Heart right ventricle (tissue), 16 donors: ENCODE measurements at regions not wholly inside any gene's neighbourhood (a gene's known extent, or its start where the extent isn't known, plus 50 kb on each side); places are given as distances from the start of the nearest gene placed in this dataset.

Source experiments
- ATAC-seq, 8 donors: fragments of 200-7000 bp; cut with Tn5 transposase; one replicate each; pipeline ENCODE4 v1.9.1; 2020; ENCODE audit warnings: mild to moderate bottlenecking in 8 of 8, moderate library complexity in 8 of 8, moderate number of reproducible peaks in 1 of 8
- DNase-seq, 2 donors: peaks; one replicate each; pipeline ENCODE4 v3.0.0-alpha.2; 2020
- H3K27ac ChIP-seq, 10 donors: fragments of 200-600 bp; sonication (generic) in 2 of 10; one replicate each; pipeline versions ENCODE4 v1.5.0 to v1.8.0; 2020 to 2022; ENCODE audit warnings: mild to moderate bottlenecking in 3 of 10
- H3K27me3 ChIP-seq, 7 donors: fragments of 200-600 bp; one replicate each; pipeline ENCODE4 v1.8.0; 2021 to 2022; ENCODE audit warnings: mild to moderate bottlenecking in 2 of 7
- H3K36me3 ChIP-seq, 9 donors: fragments of 200-600 bp; sonication (generic) in 1 of 9; one replicate each; pipeline versions ENCODE4 v1.5.0 to v1.8.0; 2020 to 2022; ENCODE audit warnings: mild to moderate bottlenecking in 2 of 9
- H3K4me1 ChIP-seq, 9 donors: fragments of 200-600 bp; sonication (generic) in 1 of 9; one replicate each; pipeline versions ENCODE4 v1.5.0 to v1.8.0; 2020 to 2022; ENCODE audit warnings: mild to moderate bottlenecking in 4 of 9
- H3K4me3 ChIP-seq, 10 donors: fragments of 200-600 bp; sonication (generic) in 2 of 10; one replicate each; pipeline versions ENCODE4 v1.5.0 to v1.8.0; 2020 to 2022; ENCODE audit warnings: mild to moderate bottlenecking in 7 of 10, moderate library complexity in 2 of 10
- H3K9me3 ChIP-seq, 11 donors: fragments of 200-600 bp in 10 of 11; sonication (generic) in 2 of 11; one replicate each; pipeline versions ENCODE4 v1.5.0 to v1.8.0; 2013 to 2022; ENCODE audit warnings: mild to moderate bottlenecking in 2 of 11, control low read depth in 1 of 11, moderate library complexity in 1 of 11
- WGBS, 2 donors: extraction: QIAGEN DNeasy Blood & Tissue Kit; methylation state at CpG; one replicate each; pipeline ENCODE4 v1.1.7; 2013; ENCODE audit warnings: inconsistent platforms in 1 of 2; 5-methylcytosine and 5-hydroxymethylcytosine counted together
- intact Hi-C, 10 donors: fragments of 100-400 bp; cut with DNase I; formaldehyde crosslinking; loops; one replicate each; pipeline versions ENCODE4 v1.11.1 to v1.14.2; 2022
- TF ChIP-seq, protein P1 (sequence below), 9 donors: fragments of 200-600 bp; sonication (generic) in 2 of 9; IDR thresholded peaks; one replicate each; pipeline versions ENCODE4 v1.5.0 to v1.8.0; 2021 to 2022; ENCODE audit warnings: antibody characterized with exemption in 9 of 9, mild to moderate bottlenecking in 5 of 9, moderate library complexity in 1 of 9
- donor health status: Arrhythmogenic right ventricular cardiomyopathy.
- donor health status: ischemic (EF 13 %, LVEDD 7.1; RV severe dilation, severe dysfunction).
- donor health status: healthy with polysubstance abuse.
- donor health status: DM: no; HTN: yes; CAD: no.
- donor health status: DM: no; HTN: no; CAD: no.
- donor health status: ischemic (EF 25% LVEDD 6.9; RV normal size, moderate dysfunction).
- donor health status: ischemic (EF 25% LVEDD 5.7; RV mildly dilated, moderate dysfunction).
- donor health status: healthy.
- donor health status: DM: yes; HTN: yes; CAD: no.
- donor health status: Ischemic cardiomyopathy.
- donor health status: ischemic (EF 35%, LVEDD 5.7; RV mildly dilated, moderate dysfunction).
- donor health status: nonischemic (EF 11% LVEDD 7.7; RV severe dilation, severe dysfunction).
- donor health status: DM: yes; HTN: yes; CAD: no.
- donor health status: PGD.
- donor health status: ischemic (EF 29% LVEDD 5.4; RV normal size, mild dysfunction).
- donor health status: nonischemic (EF 23%, LVEDD 6.1; RV moderate dilation, normal function).

DNA sequence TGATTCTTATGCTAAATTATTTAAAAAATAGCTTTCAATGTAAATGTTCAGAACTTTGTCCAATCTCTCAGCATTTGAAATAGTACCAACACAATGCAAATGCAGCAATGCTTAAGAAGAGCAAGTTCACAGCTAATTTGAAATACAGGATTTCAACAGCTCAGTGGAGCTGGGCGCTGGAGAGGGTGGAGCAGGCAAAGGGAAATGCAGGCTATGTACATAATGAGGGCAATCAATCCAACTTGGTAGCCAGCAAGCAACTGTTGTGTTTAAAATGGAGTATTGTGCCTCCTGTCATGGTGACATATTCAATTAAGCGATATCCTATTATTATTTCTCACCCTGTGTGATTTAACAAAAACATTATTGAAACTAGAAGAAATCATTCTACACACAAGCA is 568.8 kb downstream of the PSAT1 start:
- H3K4me3 ChIP-seq: no peak overlapping the region
- H3K27me3 ChIP-seq: no peaks in the 10 kb centered on the region
- DNase-seq (no peak), ATAC-seq (no peak)
- intact Hi-C loops: no loop called here
- no peaks in the 10 kb centered on the region for H3K4me1 ChIP-seq
- peaks cover 0 to 4% (median 0%) of the 10 kb centered on the region in 11 donors for H3K9me3 ChIP-seq
- H3K27ac ChIP-seq: no peak overlapping the region
- 76 to 81% methylated on average over 2 of the region's 2 CpGs for WGBS, 2 donors
- H3K36me3 ChIP-seq: no peaks in the 10 kb centered on the region
- TF ChIP-seq, protein P1, sequence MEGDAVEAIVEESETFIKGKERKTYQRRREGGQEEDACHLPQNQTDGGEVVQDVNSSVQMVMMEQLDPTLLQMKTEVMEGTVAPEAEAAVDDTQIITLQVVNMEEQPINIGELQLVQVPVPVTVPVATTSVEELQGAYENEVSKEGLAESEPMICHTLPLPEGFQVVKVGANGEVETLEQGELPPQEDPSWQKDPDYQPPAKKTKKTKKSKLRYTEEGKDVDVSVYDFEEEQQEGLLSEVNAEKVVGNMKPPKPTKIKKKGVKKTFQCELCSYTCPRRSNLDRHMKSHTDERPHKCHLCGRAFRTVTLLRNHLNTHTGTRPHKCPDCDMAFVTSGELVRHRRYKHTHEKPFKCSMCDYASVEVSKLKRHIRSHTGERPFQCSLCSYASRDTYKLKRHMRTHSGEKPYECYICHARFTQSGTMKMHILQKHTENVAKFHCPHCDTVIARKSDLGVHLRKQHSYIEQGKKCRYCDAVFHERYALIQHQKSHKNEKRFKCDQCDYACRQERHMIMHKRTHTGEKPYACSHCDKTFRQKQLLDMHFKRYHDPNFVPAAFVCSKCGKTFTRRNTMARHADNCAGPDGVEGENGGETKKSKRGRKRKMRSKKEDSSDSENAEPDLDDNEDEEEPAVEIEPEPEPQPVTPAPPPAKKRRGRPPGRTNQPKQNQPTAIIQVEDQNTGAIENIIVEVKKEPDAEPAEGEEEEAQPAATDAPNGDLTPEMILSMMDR (IDR thresholded peaks at IDR 0.05): no peak

DNA sequence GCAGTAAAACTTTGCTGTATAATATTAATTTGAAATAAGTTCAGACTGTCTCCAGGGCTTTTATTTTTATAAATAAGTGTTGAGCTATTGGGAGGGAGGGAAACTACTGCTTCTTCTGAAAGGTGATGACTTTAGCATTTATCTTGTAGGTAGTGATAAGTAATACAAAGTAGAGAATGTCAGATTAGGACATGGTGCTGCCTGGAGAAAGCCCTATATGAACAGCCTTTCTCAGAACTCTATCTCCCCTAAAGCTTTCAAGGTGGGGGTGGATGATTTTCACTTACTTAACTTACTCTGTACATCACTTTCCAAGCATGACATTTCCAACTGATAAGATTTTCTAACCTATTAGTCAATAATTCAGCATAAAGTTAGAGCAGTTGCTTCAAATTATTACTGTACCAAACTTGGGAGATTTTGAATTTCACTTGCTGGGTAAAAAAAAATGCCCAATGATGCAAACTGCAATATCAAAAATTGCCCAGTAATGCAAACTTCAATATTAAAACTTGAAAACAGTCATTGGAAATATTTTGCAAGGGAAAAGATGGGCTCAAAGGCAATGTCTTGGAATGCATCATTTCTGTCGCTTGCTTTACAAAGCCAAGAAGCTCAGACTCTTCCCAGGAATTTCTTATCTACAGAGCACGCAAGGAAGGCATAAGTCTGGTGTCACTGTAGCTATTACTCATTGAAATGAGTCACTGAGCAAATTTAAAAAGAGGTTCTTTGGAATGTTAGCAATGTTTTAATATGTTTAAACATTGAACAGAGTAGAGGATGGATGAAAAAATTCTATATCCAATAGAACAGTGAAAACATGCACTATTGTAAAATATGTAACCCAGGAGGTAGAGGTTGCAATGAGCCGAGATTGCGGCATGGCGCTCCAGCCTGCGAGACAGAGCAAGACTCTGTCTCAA is 569.5 kb downstream of the PSAT1 start:
- Histone ChIP-seq H3K9me3 (peaks cover 0 to 4% (median 0%) of the 10 kb centered on the region in 11 donors), H3K4me1 (no peaks in the 10 kb centered on the region), H3K27me3 (no peaks in the 10 kb centered on the region), H3K36me3 (no peaks in the 10 kb centered on the region), H3K27ac (no peak overlapping the region), H3K4me3 (no peak overlapping the region)
- ATAC-seq (no peak), DNase-seq (no peak)
- intact Hi-C loops: no loop called here
- WGBS, 2 donors: 62 to 67% methylated on average over 6 of the region's 6 CpGs
- TF ChIP-seq, protein P1 (IDR thresholded peaks at IDR 0.05): no peak

DNA sequence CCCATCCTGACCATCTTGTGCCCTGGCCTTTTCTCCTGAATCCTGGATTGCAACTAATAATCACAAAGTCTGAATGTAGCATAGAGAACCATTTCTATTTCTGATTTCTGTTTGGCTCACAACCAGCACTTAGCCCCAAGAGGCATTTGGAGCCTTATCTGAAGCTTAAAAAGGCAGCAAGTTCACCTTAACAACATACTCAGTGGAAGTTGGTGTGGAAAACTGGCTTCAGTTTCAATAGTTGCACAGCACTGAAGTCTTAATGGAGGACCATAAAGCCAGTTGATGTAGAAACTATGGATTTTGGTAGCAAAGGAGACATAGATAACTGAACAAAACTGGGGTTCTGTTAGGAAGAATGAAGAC is 574.1 kb downstream of the PSAT1 start:
- intact Hi-C loops: no loop called here
- no peak overlapping the region for H3K27ac ChIP-seq
- TF ChIP-seq, protein P1 (IDR thresholded peaks at IDR 0.05): no peak
- no peaks in the 10 kb centered on the region for H3K27me3 ChIP-seq
- no peak for ATAC-seq
- peaks cover 0 to 11% (median 0%) of the 10 kb centered on the region in 11 donors for H3K9me3 ChIP-seq
- H3K4me1 ChIP-seq: no peaks in the 10 kb centered on the region
- no peaks in the 10 kb centered on the region for H3K36me3 ChIP-seq
- no peak for DNase-seq
- no peak overlapping the region for H3K4me3 ChIP-seq

DNA sequence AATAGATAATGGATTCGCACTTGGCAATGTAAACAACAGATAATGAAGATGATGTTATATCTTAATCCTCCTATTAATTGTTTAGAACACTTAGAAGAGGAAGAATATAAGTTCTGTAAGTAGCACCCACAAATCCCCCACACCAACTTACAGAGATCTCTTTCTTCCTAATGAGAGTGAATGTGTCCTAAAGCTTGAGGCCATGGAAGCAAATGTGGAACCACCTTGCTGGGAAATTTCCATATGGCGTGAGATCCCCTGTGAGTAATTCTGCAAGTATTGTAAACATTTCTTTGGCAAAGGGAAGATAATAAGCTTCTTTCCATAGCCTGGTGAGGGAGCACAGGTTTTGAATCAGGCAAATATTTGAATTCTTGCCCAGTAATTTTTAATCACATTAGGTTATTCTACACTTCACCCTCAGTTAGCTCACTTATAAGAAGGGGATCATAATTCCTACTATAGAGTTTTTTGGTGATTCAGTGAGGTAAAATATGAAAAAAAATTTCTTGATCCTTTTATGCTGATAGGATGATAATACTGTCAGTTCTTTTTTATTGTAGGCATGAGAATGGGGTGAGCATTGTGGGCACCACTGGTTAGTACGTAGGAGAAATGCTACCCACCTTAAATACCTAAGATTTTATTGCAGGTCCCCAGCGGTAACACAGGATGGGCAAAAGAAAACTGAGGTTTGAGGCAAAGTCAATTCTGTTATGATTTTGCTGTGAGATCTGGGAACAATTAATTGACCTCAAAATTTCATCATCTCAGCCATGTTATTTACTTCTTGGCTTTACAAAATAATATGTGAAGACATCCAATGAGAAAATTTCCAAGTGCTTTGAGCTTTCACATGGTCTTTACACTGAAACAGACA is 574.8 kb downstream of the PSAT1 start:
- intact Hi-C loops: no loop called here
- Histone ChIP-seq H3K4me1 (no peaks in the 10 kb centered on the region), H3K4me3 (no peak overlapping the region), H3K27me3 (no peaks in the 10 kb centered on the region), H3K27ac (no peak overlapping the region), H3K9me3 (peaks cover 0 to 11% (median 0%) of the 10 kb centered on the region in 11 donors), H3K36me3 (no peaks in the 10 kb centered on the region)
- ATAC-seq (no peak), DNase-seq (no peak)
- TF ChIP-seq, protein P1 (IDR thresholded peaks at IDR 0.05): no peak
- WGBS, 2 donors: 80 to 81% methylated on average over 4 of the region's 4 CpGs
